IMR-90 (cell line): ENCODE measurements at regions not wholly inside any gene's neighbourhood (a gene's known extent, or its start where the extent isn't known, plus 50 kb on each side); places are given as distances from the start of the nearest gene placed in this dataset.

ENCODE experiments used
- ATAC-seq: fragments of 200-7000 bp; cut with Tn5 transposase; 2 replicates; pipeline ENCODE4 v1.9.1; 2020; ENCODE audit warnings: low read depth, mild to moderate bottlenecking, moderate library complexity
- BruUV-seq: library from RNA; stranded (reverse); fragments of 400-500 nt; replicated peaks from 2 replicates; lab custom pipeline; 2021; lab: Mats Ljungman, UMichigan
- CTCF ChIA-PET: fragments of 300-600 bp; formaldehyde crosslinking; extraction: SDS; loops from one replicate; lab custom pipeline; 2021; ENCODE audit warnings: antibody characterized with exemption; lab: Yijun Ruan, JAX
- POLR2A ChIA-PET: fragments of 300-600 bp; sonication (Branson Sonifier 250); formaldehyde crosslinking; loops from one replicate; lab custom pipeline; 2022; ENCODE audit warnings: antibody characterized with exemption; ENCODE audit not compliant: unreplicated experiment; lab: Charles Lee
- DNase-seq: peaks from one replicate; pipeline ENCODE4 v3.0.0; 2013
- H2AFZ ChIP-seq: replicated peaks from 2 replicates; pipeline ENCODE3; 2013; ENCODE audit warnings: low read length, mild to moderate bottlenecking; ENCODE audit not compliant: poor library complexity
- H2AK5ac ChIP-seq: 2 replicates; pipeline ENCODE4 v1.6.1; 2013; ENCODE audit warnings: low read depth, low read length, inconsistent platforms
- H2AK9ac ChIP-seq: replicated peaks from 2 replicates; pipeline ENCODE3; 2013; ENCODE audit warnings: mild to moderate bottlenecking, low read depth, low read length, moderate library complexity; ENCODE audit not compliant: poor library complexity
- H2BK120ac ChIP-seq: 2 replicates; pipeline ENCODE4 v1.6.1; 2013; ENCODE audit warnings: low read depth, low read length, inconsistent platforms
- H2BK15ac ChIP-seq: 3 replicates; pipeline ENCODE4 v1.6.1; 2013; ENCODE audit warnings: low read depth, low read length, inconsistent platforms
- H2BK20ac ChIP-seq: 2 replicates; pipeline ENCODE4 v1.6.1; 2013; ENCODE audit warnings: low read depth, mild to moderate bottlenecking, inconsistent platforms, low read length, moderate library complexity
- H2BK5ac ChIP-seq: 2 replicates; pipeline ENCODE4 v1.6.1; 2013; ENCODE audit warnings: mild to moderate bottlenecking, low read depth, low read length, inconsistent platforms; ENCODE audit not compliant: poor library complexity, severe bottlenecking
- H3K14ac ChIP-seq: replicated peaks from 2 replicates; pipeline ENCODE4 v1.6.1; 2013; ENCODE audit warnings: low read depth, low read length, inconsistent platforms
- H3K18ac ChIP-seq: 2 replicates; pipeline ENCODE4 v1.6.1; 2013; ENCODE audit warnings: low read depth, low read length, control low read depth
- H3K23ac ChIP-seq: 2 replicates; pipeline ENCODE4 v1.6.1; 2013; ENCODE audit warnings: low read depth, low read length, inconsistent platforms
- H3K27ac ChIP-seq: 2 replicates; pipeline ENCODE4 v1.5.1; 2013; ENCODE audit warnings: mild to moderate bottlenecking, control low read depth, low read length; ENCODE audit not compliant: insufficient read depth
- H3K27me3 ChIP-seq: 2 replicates; pipeline ENCODE4 v1.6.1; 2013; ENCODE audit warnings: low read length; ENCODE audit not compliant: control insufficient read depth, insufficient read depth
- H3K36me3 ChIP-seq: 2 replicates; pipeline ENCODE4 v1.6.1; 2013; ENCODE audit warnings: low read length, mixed read lengths; ENCODE audit not compliant: control insufficient read depth, insufficient read depth
- H3K4ac ChIP-seq: 2 replicates; pipeline ENCODE4 v1.6.1; 2013; ENCODE audit warnings: low read depth, low read length, inconsistent platforms
- H3K4me1 ChIP-seq: 2 replicates; pipeline ENCODE4 v1.6.1; 2013; ENCODE audit warnings: low read length, mixed read lengths; ENCODE audit not compliant: control insufficient read depth, insufficient read depth
- H3K4me2 ChIP-seq: 2 replicates; pipeline ENCODE4 v1.6.1; 2013; ENCODE audit warnings: low read depth, mild to moderate bottlenecking, control low read depth, low read length, moderate library complexity
- H3K4me3 ChIP-seq: 2 replicates; pipeline ENCODE4 v1.5.1; 2013; ENCODE audit warnings: low read depth, mild to moderate bottlenecking, control low read depth, low read length, moderate library complexity; ENCODE audit not compliant: insufficient read depth
- H3K56ac ChIP-seq: 2 replicates; pipeline ENCODE4 v1.6.1; 2013; ENCODE audit warnings: low read length, inconsistent platforms; ENCODE audit not compliant: insufficient read depth; ENCODE audit errors: extremely low read depth
- H3K79me1 ChIP-seq, 2 experiments: 2 replicates each; pipeline ENCODE4 v1.6.1; 2013; ENCODE audit warnings: low read length in 2 of 2, inconsistent platforms in 1 of 2, low read depth in 1 of 2
- H3K9ac ChIP-seq: 2 replicates; pipeline ENCODE4 v1.6.1; 2013; ENCODE audit warnings: low read depth, low read length, control low read depth
- H3K9me1 ChIP-seq: 2 replicates; pipeline ENCODE4 v1.6.1; 2013; ENCODE audit warnings: low read length, inconsistent platforms; ENCODE audit not compliant: insufficient read depth
- H3K9me3 ChIP-seq: 2 replicates; pipeline ENCODE4 v1.6.1; 2013; ENCODE audit warnings: low read length; ENCODE audit not compliant: control insufficient read depth, insufficient read depth
- H4K20me1 ChIP-seq: 2 replicates; pipeline ENCODE4 v1.6.1; 2013; ENCODE audit warnings: low read length, inconsistent platforms; ENCODE audit not compliant: insufficient read depth
- H4K5ac ChIP-seq: 2 replicates; pipeline ENCODE4 v1.6.1; 2013; ENCODE audit warnings: mild to moderate bottlenecking, low read depth, low read length, control low read depth
- H4K8ac ChIP-seq, 2 experiments: 2 replicates each; pipeline ENCODE4 v1.6.1; 2013; ENCODE audit warnings: low read depth in 2 of 2, low read length in 2 of 2, control low read depth in 1 of 2, inconsistent platforms in 1 of 2
- H4K91ac ChIP-seq: 2 replicates; pipeline ENCODE4 v1.6.1; 2013; ENCODE audit warnings: low read depth, low read length, inconsistent platforms; ENCODE audit not compliant: insufficient read depth
- BHLHE40 ChIP-seq: fragments of 150-350 bp; IDR thresholded peaks from 2 replicates; pipeline ENCODE4 v1.6.1; 2016; ENCODE audit warnings: mild to moderate bottlenecking, low read depth, low read length
- CHD1 ChIP-seq: IDR thresholded peaks from 2 replicates; pipeline ENCODE4 v1.6.1; 2012; ENCODE audit warnings: low read depth, low read length, improper control_type of control experiment
- MAFK ChIP-seq: IDR thresholded peaks from 2 replicates; pipeline ENCODE4 v1.6.1; 2012; ENCODE audit warnings: low read depth, low read length, improper control_type of control experiment
- MAZ ChIP-seq: IDR thresholded peaks from 2 replicates; pipeline ENCODE4 v1.6.1; 2012; ENCODE audit warnings: low read depth, mild to moderate bottlenecking, low read length, improper control_type of control experiment, moderate library complexity, borderline replicate concordance
- MXI1 ChIP-seq: IDR thresholded peaks from 2 replicates; pipeline ENCODE4 v1.6.1; 2012; ENCODE audit warnings: low read depth, mild to moderate bottlenecking, low read length, moderate library complexity, borderline replicate concordance
- NFE2L2 ChIP-seq: fragments of 150-350 bp; IDR thresholded peaks from 2 replicates; pipeline ENCODE4 v1.6.1; 2016; ENCODE audit warnings: low read depth, mild to moderate bottlenecking, low read length
- RAD21 ChIP-seq: IDR thresholded peaks from 2 replicates; pipeline ENCODE4 v1.6.1; 2012; ENCODE audit warnings: low read length, improper control_type of control experiment
- RFX5 ChIP-seq: IDR thresholded peaks from 2 replicates; pipeline ENCODE4 v1.8.0; 2012; ENCODE audit warnings: low read depth, mild to moderate bottlenecking, low read length, moderate library complexity
- WGBS, 2 experiments: methylation state at CpG; one replicate each; pipeline versions ENCODE4 v1.1.5 to v1.1.7; 2013; ENCODE audit warnings: missing lambda C conversion rate in 2 of 2; ENCODE audit not compliant: insufficient read length in 1 of 2; ENCODE audit errors: extremely low coverage in 2 of 2; 5-methylcytosine and 5-hydroxymethylcytosine counted together
- dilution Hi-C: fragments of 300-500 bp; cut with HindIII; formaldehyde crosslinking; loops from one replicate; pipeline ENCODE4 v1.14.3; 2018; ENCODE audit warnings: low sequenced_read_pairs; ENCODE audit not compliant: unreplicated experiment
- in situ Hi-C: fragments of 300-500 bp; cut with MboI; formaldehyde crosslinking; loops from 3 replicates; pipeline ENCODE4 v1.14.3; 2019; ENCODE audit warnings: low sequenced_read_pairs, inconsistent platforms, mixed read lengths
- intact Hi-C: fragments of 100-400 bp; cut with micrococcal nuclease; formaldehyde crosslinking; loops from 2 replicates; pipeline ENCODE4 v1.10.0; 2022
- TF ChIP-seq, protein P1 (sequence below): fragments of 150-350 bp; IDR thresholded peaks from 2 replicates; pipeline ENCODE4 v1.6.1; 2017; ENCODE audit warnings: mild to moderate bottlenecking, antibody characterized with exemption, low read length, low read depth
- TF ChIP-seq, protein P2 (sequence below): fragments of 150-350 bp; IDR thresholded peaks from 2 replicates; pipeline ENCODE4 v1.6.1; 2016; ENCODE audit warnings: low read depth, mild to moderate bottlenecking, low read length, moderate library complexity, borderline replicate concordance
- TF ChIP-seq, protein P3 (sequence below): conservative IDR thresholded peaks from 2 replicates; pipeline ENCODE4 v1.5.1; 2012; ENCODE audit warnings: mild to moderate bottlenecking, low read depth, low read length, improper control_type of control experiment

DNA sequence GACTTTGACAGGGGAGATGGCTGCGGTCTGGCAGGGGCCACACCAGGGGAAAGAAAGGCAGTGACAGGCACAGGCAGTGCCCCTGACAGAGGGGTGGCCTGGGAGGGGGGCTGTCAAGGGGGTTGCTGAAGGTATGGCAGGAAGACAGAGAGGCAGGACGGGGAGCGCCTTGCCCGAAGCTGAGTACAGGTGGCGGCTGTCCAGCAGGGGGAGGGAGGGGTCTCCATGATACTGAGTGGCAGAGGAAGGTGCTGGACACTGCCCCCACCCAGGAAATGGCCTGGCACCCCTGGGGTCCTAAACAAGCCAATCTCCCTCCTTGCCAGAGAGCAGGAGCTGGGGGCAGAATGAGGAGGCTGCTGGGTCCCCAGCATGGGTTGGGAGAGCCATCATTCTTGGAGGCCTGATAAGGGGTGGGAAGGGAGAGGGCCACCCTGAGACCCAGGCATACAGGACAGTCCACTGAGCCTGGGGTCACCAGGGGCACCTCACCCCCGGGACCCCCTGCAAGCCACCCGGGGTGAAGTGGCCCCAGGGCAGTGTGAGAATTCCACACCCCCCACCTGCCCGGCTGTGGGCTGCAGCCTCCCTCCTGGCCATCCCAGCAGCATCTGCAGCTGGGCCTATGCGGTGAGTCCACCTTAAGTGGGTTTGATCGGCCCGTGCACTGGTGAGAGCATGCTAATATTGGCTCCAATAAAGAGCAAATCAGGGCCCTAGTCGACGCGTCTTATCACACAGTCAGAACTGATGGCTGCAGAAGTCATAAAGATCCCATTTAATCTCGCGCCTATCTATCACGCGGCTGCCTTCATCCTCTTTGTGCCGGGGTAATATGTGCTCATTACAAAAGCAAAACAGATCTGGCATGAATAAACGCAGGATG is 108.5 kb downstream of the FAM53A start:
- peaks cover 2% of the 10 kb centered on the region; the same call in 1 of the 2 replicates for H3K4me1 ChIP-seq
- H2AK9ac ChIP-seq: no peak overlapping the region
- no peaks in the 10 kb centered on the region for H3K9me1 ChIP-seq
- H3K56ac ChIP-seq: no peak overlapping the region
- H3K4me3 ChIP-seq: no peak overlapping the region
- no peak overlapping the region for H3K9ac ChIP-seq
- H3K27me3 ChIP-seq: peaks cover 19% of the 10 kb centered on the region
- H3K4ac ChIP-seq: no peak overlapping the region
- no peak overlapping the region for H2AFZ ChIP-seq
- CTCF ChIA-PET: no interaction called here
- H3K79me1 ChIP-seq: no peaks in the 10 kb centered on the region
- DNase-seq (no peak), ATAC-seq (no peak)
- no peak overlapping the region for H2BK5ac ChIP-seq
- H4K5ac ChIP-seq: no peak overlapping the region
- 45% methylated on average over 9 of the region's 20 CpGs; no CpG with 5 or more reads in 1 of the 2 experiments for WGBS, 2 experiments
- TF ChIP-seq RAD21 (no peak), RFX5 (no peak), MAZ (no peak), MXI1 (no peak), BHLHE40 (no peak), NFE2L2 (no peak), MAFK (no peak), CHD1 (no peak)
- TF ChIP-seq, protein P1, sequence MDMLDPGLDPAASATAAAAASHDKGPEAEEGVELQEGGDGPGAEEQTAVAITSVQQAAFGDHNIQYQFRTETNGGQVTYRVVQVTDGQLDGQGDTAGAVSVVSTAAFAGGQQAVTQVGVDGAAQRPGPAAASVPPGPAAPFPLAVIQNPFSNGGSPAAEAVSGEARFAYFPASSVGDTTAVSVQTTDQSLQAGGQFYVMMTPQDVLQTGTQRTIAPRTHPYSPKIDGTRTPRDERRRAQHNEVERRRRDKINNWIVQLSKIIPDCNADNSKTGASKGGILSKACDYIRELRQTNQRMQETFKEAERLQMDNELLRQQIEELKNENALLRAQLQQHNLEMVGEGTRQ: no peak
- TF ChIP-seq, protein P2, sequence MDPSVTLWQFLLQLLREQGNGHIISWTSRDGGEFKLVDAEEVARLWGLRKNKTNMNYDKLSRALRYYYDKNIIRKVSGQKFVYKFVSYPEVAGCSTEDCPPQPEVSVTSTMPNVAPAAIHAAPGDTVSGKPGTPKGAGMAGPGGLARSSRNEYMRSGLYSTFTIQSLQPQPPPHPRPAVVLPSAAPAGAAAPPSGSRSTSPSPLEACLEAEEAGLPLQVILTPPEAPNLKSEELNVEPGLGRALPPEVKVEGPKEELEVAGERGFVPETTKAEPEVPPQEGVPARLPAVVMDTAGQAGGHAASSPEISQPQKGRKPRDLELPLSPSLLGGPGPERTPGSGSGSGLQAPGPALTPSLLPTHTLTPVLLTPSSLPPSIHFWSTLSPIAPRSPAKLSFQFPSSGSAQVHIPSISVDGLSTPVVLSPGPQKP: no peak
- TF ChIP-seq, protein P3, sequence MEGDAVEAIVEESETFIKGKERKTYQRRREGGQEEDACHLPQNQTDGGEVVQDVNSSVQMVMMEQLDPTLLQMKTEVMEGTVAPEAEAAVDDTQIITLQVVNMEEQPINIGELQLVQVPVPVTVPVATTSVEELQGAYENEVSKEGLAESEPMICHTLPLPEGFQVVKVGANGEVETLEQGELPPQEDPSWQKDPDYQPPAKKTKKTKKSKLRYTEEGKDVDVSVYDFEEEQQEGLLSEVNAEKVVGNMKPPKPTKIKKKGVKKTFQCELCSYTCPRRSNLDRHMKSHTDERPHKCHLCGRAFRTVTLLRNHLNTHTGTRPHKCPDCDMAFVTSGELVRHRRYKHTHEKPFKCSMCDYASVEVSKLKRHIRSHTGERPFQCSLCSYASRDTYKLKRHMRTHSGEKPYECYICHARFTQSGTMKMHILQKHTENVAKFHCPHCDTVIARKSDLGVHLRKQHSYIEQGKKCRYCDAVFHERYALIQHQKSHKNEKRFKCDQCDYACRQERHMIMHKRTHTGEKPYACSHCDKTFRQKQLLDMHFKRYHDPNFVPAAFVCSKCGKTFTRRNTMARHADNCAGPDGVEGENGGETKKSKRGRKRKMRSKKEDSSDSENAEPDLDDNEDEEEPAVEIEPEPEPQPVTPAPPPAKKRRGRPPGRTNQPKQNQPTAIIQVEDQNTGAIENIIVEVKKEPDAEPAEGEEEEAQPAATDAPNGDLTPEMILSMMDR: no peak
- no peak overlapping the region for H2BK120ac ChIP-seq
- intact Hi-C loops (no loop called here), in situ Hi-C loops (no loop called here), dilution Hi-C loops (no loop called here)
- no peak overlapping the region for H3K4me2 ChIP-seq
- H3K14ac ChIP-seq: no peak overlapping the region
- POLR2A ChIA-PET: no interaction called here
- no peaks in the 10 kb centered on the region for H3K9me3 ChIP-seq
- H4K8ac ChIP-seq: no peak overlapping the region
- no peak overlapping the region for H2AK5ac ChIP-seq
- no peak overlapping the region for H4K91ac ChIP-seq
- H3K27ac ChIP-seq: no peak overlapping the region
- no peaks in the 10 kb centered on the region for H4K20me1 ChIP-seq
- no peak overlapping the region for H2BK20ac ChIP-seq
- no peaks in the 10 kb centered on the region for H3K36me3 ChIP-seq
- no peak overlapping the region for H3K23ac ChIP-seq
- no peak overlapping the region for H3K18ac ChIP-seq
- H2BK15ac ChIP-seq: no peak overlapping the region
- no TSS peak for BruUV-seq
